HepG2 (cell line): ENCODE measurements at regions not wholly inside any gene's neighbourhood (a gene's known extent, or its start where the extent isn't known, plus 50 kb on each side); places are given as distances from the start of the nearest gene placed in this dataset.

Source experiments
- CEBPB ChIP-seq: IDR thresholded peaks from 2 replicates; pipeline ENCODE4 v1.6.1; 2011; ENCODE audit warnings: low read depth, low read length, improper control_type of control experiment, borderline replicate concordance
- NFIC ChIP-seq: IDR thresholded peaks from 2 replicates; pipeline ENCODE4 v1.6.1; 2012; ENCODE audit warnings: mild to moderate bottlenecking, low read length, inconsistent platforms
- PHF8 ChIP-seq: sonication (generic); formaldehyde crosslinking; IDR thresholded peaks from 2 replicates; pipeline ENCODE4 v1.5.0; 2020; ENCODE audit warnings: missing genetic modification reagents
- PITX1 ChIP-seq: sonication (generic); formaldehyde crosslinking; IDR thresholded peaks from 2 replicates; pipeline ENCODE4 v1.5.1; 2020; ENCODE audit warnings: mild to moderate bottlenecking, missing genetic modification reagents
- ZC3H13 ChIP-seq: sonication (generic); formaldehyde crosslinking; IDR thresholded peaks from 2 replicates; pipeline ENCODE4 v1.8.1; 2023; ENCODE audit warnings: mild to moderate bottlenecking, missing genetic modification reagents, moderate library complexity
- ZNF605 ChIP-seq: sonication (generic); formaldehyde crosslinking; IDR thresholded peaks from 2 replicates; pipeline ENCODE4 v1.8.0; 2022; ENCODE audit warnings: mild to moderate bottlenecking, missing genetic modification reagents
- TF ChIP-seq, protein P1 (sequence below): sonication (generic); formaldehyde crosslinking; IDR thresholded peaks from 2 replicates; pipeline ENCODE4 v1.8.1; 2023; ENCODE audit warnings: mild to moderate bottlenecking, missing genetic modification reagents, borderline replicate concordance
- TF ChIP-seq, protein P2 (sequence below): sonication (generic); formaldehyde crosslinking; IDR thresholded peaks from 2 replicates; pipeline ENCODE4 v1.4.0; 2020; ENCODE audit warnings: missing genetic modification reagents

DNA sequence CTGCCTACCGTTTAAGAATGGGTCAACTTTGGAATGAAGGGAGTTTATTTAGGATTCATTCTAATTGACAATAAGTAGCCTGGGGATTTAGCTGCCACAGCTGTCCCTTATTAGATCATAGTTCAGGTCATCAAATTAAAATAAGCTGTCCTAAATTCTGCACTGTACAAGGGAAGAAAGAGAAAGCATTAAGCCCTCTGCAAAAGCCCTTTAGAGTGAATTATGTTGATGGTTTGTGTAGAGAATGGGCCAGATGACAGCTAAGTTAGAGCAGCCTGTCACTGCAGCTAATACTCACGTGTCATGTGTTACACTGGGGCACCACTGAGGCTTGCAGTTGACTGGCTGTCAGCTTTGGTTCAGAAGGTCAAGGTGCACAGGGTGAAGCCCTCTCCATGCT is 737.1 kb upstream of the SLC10A2 start:
- TF ChIP-seq, protein P1, sequence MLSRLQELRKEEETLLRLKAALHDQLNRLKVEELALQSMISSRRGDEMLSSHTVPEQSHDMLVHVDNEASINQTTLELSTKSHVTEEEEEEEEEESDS (CRISPR knock-in tag), result no peak
- no peak for TF ChIP-seq PITX1
- no peak for TF ChIP-seq CEBPB
- TF ChIP-seq NFIC, result no peak
- no peak for TF ChIP-seq PHF8 (CRISPR knock-in tag)
- no peak for TF ChIP-seq ZC3H13 (CRISPR knock-in tag)
- TF ChIP-seq, protein P2, sequence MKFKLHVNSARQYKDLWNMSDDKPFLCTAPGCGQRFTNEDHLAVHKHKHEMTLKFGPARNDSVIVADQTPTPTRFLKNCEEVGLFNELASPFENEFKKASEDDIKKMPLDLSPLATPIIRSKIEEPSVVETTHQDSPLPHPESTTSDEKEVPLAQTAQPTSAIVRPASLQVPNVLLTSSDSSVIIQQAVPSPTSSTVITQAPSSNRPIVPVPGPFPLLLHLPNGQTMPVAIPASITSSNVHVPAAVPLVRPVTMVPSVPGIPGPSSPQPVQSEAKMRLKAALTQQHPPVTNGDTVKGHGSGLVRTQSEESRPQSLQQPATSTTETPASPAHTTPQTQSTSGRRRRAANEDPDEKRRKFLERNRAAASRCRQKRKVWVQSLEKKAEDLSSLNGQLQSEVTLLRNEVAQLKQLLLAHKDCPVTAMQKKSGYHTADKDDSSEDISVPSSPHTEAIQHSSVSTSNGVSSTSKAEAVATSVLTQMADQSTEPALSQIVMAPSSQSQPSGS, result no peak
- TF ChIP-seq ZNF605 (CRISPR knock-in tag), result no peak
